Adrenal gland (tissue), 5 donors: ENCODE measurements at regions not wholly inside any gene's neighbourhood (a gene's known extent, or its start where the extent isn't known, plus 50 kb on each side); places are given as distances from the start of the nearest gene placed in this dataset.

ENCODE experiments used
- CTCF ChIP-seq, 6 experiments: fragments of 450-650 bp in 4 of 6; fragments of 200-600 bp in 2 of 6; sonication (generic) in 1 of 6; IDR thresholded peaks; 1 replicate in 5 of 6; 2 replicates in 1 of 6; pipeline versions ENCODE4 v1.5.1 to v1.8.0; 2016 to 2021; ENCODE audit warnings: antibody characterized with exemption in 6 of 6, mild to moderate bottlenecking in 2 of 6, moderate library complexity in 1 of 6
- POLR2A ChIP-seq, 2 donors: fragments of 450-650 bp; IDR thresholded peaks; one replicate each; pipeline ENCODE4 v1.6.1; 2017; ENCODE audit warnings: antibody characterized with exemption in 2 of 2, mild to moderate bottlenecking in 2 of 2, moderate library complexity in 1 of 2
- donor health status: DM: no; HTN: no; CAD: no.

GRCh38 chr21:41651406-41651805, 115.4 kb downstream of the RIPK4 start:
- TF ChIP-seq CTCF (IDR thresholded peaks at IDR 0.05) (no peak), POLR2A (IDR thresholded peaks at IDR 0.05) (no peak)
